Colon (tissue), 2 donors: ENCODE measurements at regions not wholly inside any gene's neighbourhood (a gene's known extent, or its start where the extent isn't known, plus 50 kb on each side); places are given as distances from the start of the nearest gene placed in this dataset.
"Not testable (repeated sequence)": the region's sequence is repeated elsewhere in the genome, so short reads cannot be mapped to it uniquely, and the experiment has no call there.

Experiments used
- FAIRE-seq: peaks from 2 replicates; lab custom pipeline; 2012; peaks lifted over from hg19 to GRCh38; lab: Jason Lieb, UNC
- donor health status: control.
- donor health status: control.

- no peak for FAIRE-seq
Observed at GRCh38 chr3:135558150-135558783, 407.3 kb upstream of the PPP2R3A start.

GRCh38 chr3:135558906-135559305 is 406.6 kb upstream of the PPP2R3A start:
- FAIRE-seq = no peak

GRCh38 chr3:135559802-135560201 is 405.7 kb upstream of the PPP2R3A start:
- FAIRE-seq = no peak

- FAIRE-seq = no peak
Observed at GRCh38 chr3:135560847-135561246, 404.7 kb upstream of the PPP2R3A start.

- no peak for FAIRE-seq
Observed at GRCh38 chr3:135564696-135565095, 400.8 kb upstream of the PPP2R3A start.

- FAIRE-seq = no peak
Observed at GRCh38 chr3:135565546-135565945, 400.0 kb upstream of the PPP2R3A start.

- no peak for FAIRE-seq
Observed at GRCh38 chr3:135567223-135567622, 398.3 kb upstream of the PPP2R3A start.

GRCh38 chr3:135576751-135577150 is 388.8 kb upstream of the PPP2R3A start:
- FAIRE-seq = no peak

GRCh38 chr3:135581806-135582205 is 383.7 kb upstream of the PPP2R3A start:
- FAIRE-seq = no peak

GRCh38 chr3:135582800-135583199 is 382.7 kb upstream of the PPP2R3A start:
- FAIRE-seq = no peak

GRCh38 chr3:135596563-135596962 is 369.0 kb upstream of the PPP2R3A start:
- no peak for FAIRE-seq

- no peak for FAIRE-seq
Observed at GRCh38 chr3:135597855-135598254, 367.7 kb upstream of the PPP2R3A start.

GRCh38 chr3:135598597-135598996 is 366.9 kb upstream of the PPP2R3A start:
- no peak for FAIRE-seq

GRCh38 chr3:135604512-135604911 is 361.0 kb upstream of the PPP2R3A start:
- FAIRE-seq = not testable (repeated sequence)

GRCh38 chr3:135618123-135618522 is 347.4 kb upstream of the PPP2R3A start:
- no peak for FAIRE-seq

GRCh38 chr3:135621184-135621920 is 344.2 kb upstream of the PPP2R3A start:
- no peak for FAIRE-seq

GRCh38 chr3:135622215-135622614 is 343.3 kb upstream of the PPP2R3A start:
- FAIRE-seq = no peak

GRCh38 chr3:135622656-135623055 is 342.9 kb upstream of the PPP2R3A start:
- no peak for FAIRE-seq

- FAIRE-seq = no peak
Observed at GRCh38 chr3:135623558-135623957, 342.0 kb upstream of the PPP2R3A start.

GRCh38 chr3:135627057-135627456 is 338.5 kb upstream of the PPP2R3A start:
- FAIRE-seq = no peak

GRCh38 chr3:135629701-135630408 is 335.7 kb upstream of the PPP2R3A start:
- no peak for FAIRE-seq

- FAIRE-seq = no peak
Observed at GRCh38 chr3:135632556-135633065, 332.9 kb upstream of the PPP2R3A start.

- no peak for FAIRE-seq
Observed at GRCh38 chr3:135633078-135633477, 332.4 kb upstream of the PPP2R3A start.
